MCF 10A (cell line): ENCODE measurements at regions not wholly inside any gene's neighbourhood (a gene's known extent, or its start where the extent isn't known, plus 50 kb on each side); places are given as distances from the start of the nearest gene placed in this dataset.

Experiments used
- BruUV-seq: library from RNA; stranded (reverse); fragments of 400-500 nt; replicated peaks from 2 replicates; lab custom pipeline; 2021; lab: Mats Ljungman, UMichigan
- CTCF ChIA-PET: fragments of 300-600 bp; sonication (Branson Sonifier 250); formaldehyde crosslinking; extraction: SDS; loops from one replicate; lab custom pipeline; 2021; ENCODE audit warnings: antibody characterized with exemption, inconsistent platforms; lab: Yijun Ruan, JAX
- POLR2A ChIA-PET: fragments of 300-600, 350-650 bp; sonication (Branson Sonifier 250); formaldehyde crosslinking; extraction: SDS; loops from one replicate; lab custom pipeline; 2020; ENCODE audit warnings: antibody characterized with exemption, inconsistent platforms; lab: Yijun Ruan, JAX
- DNase-seq: peaks from one replicate; pipeline ENCODE4 v3.0.0-alpha.2; 2018; ENCODE audit not compliant: unreplicated experiment
- H3K27ac Mint-ChIP-seq: one replicate; pipeline ENCODE4 v1.8.0; 2022; ENCODE audit warnings: mild to moderate bottlenecking, low read depth, mixed read lengths; ENCODE audit not compliant: unreplicated experiment
- H3K27me3 Mint-ChIP-seq: one replicate; pipeline ENCODE4 v1.8.0; 2022; ENCODE audit warnings: mixed read lengths; ENCODE audit not compliant: insufficient read depth, unreplicated experiment
- H3K36me3 Mint-ChIP-seq: one replicate; pipeline ENCODE4 v1.8.0; 2022; ENCODE audit warnings: mild to moderate bottlenecking, moderate library complexity, mixed read lengths; ENCODE audit not compliant: insufficient read depth, unreplicated experiment
- H3K4me1 Mint-ChIP-seq: one replicate; pipeline ENCODE4 v1.8.0; 2022; ENCODE audit warnings: mixed read lengths; ENCODE audit not compliant: insufficient read depth, unreplicated experiment
- H3K4me3 Mint-ChIP-seq: one replicate; pipeline ENCODE4 v1.8.0; 2022; ENCODE audit warnings: mild to moderate bottlenecking, moderate library complexity, mixed read lengths; ENCODE audit not compliant: unreplicated experiment
- H3K9me3 Mint-ChIP-seq: one replicate; pipeline ENCODE4 v1.8.0; 2022; ENCODE audit warnings: mixed read lengths; ENCODE audit not compliant: unreplicated experiment
- intact Hi-C: fragments of 100-400 bp; cut with micrococcal nuclease; formaldehyde crosslinking; loops from 2 replicates; pipeline ENCODE4 v1.14.1; 2022
- TF ChIP-seq, protein P1 (sequence below): fragments of 200-600 bp; IDR thresholded peaks from one replicate; pipeline ENCODE4 v1.8.0; 2022; ENCODE audit warnings: antibody characterized with exemption, mild to moderate bottlenecking; ENCODE audit not compliant: unreplicated experiment

DNA sequence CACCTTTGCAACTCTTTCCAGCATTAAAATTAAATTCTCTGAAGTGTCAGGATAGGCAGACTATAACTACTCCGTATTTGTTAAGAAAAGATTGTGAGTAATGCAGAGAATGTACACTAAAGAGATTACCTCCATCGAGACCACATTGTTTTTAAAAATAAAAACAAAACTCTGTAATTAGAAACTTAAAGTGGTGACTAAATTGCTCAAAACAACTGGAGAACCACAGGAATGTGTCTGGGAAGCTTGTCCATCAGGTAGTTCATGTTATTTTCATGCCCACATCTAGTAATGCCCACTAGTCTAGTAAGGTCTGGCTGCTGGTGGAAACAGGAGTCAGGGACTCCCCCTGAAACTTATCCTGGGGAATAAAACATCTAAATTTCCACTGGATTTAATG lies 103.0 kb upstream of the FOXQ1 start:
- H3K9me3 Mint-ChIP-seq = no peaks in the 10 kb centered on the region
- intact Hi-C loops = no loop called here
- no peak overlapping the region for H3K27ac Mint-ChIP-seq
- H3K27me3 Mint-ChIP-seq = no peaks in the 10 kb centered on the region
- no peaks in the 10 kb centered on the region for H3K4me1 Mint-ChIP-seq
- ChIA-PET CTCF (no interaction called here), POLR2A (no interaction called here)
- no peak overlapping the region for H3K4me3 Mint-ChIP-seq
- TF ChIP-seq, protein P1, sequence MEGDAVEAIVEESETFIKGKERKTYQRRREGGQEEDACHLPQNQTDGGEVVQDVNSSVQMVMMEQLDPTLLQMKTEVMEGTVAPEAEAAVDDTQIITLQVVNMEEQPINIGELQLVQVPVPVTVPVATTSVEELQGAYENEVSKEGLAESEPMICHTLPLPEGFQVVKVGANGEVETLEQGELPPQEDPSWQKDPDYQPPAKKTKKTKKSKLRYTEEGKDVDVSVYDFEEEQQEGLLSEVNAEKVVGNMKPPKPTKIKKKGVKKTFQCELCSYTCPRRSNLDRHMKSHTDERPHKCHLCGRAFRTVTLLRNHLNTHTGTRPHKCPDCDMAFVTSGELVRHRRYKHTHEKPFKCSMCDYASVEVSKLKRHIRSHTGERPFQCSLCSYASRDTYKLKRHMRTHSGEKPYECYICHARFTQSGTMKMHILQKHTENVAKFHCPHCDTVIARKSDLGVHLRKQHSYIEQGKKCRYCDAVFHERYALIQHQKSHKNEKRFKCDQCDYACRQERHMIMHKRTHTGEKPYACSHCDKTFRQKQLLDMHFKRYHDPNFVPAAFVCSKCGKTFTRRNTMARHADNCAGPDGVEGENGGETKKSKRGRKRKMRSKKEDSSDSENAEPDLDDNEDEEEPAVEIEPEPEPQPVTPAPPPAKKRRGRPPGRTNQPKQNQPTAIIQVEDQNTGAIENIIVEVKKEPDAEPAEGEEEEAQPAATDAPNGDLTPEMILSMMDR = no peak
- DNase-seq = peak; percentile 13
- BruUV-seq = no TSS peak
- H3K36me3 Mint-ChIP-seq = no peaks in the 10 kb centered on the region

- CTCF ChIA-PET = no interaction called here
- DNase-seq = no peak
- no peak overlapping the region for H3K27ac Mint-ChIP-seq
- H3K4me3 Mint-ChIP-seq = no peak overlapping the region
- H3K9me3 Mint-ChIP-seq = no peaks in the 10 kb centered on the region
- no TSS peak for BruUV-seq
- TF ChIP-seq, protein P1 = no peak
- no peaks in the 10 kb centered on the region for H3K36me3 Mint-ChIP-seq
- intact Hi-C loops = no loop called here
- no peaks in the 10 kb centered on the region for H3K4me1 Mint-ChIP-seq
- POLR2A ChIA-PET = interaction anchor here (0.7 kb wide), 1 partner anchor 108 kb away, joined by 3 read pairs; the partner anchor contains the start of gene FOXQ1
- no peaks in the 10 kb centered on the region for H3K27me3 Mint-ChIP-seq
Measured at GRCh38 chr6:1203546-1203945, 108.4 kb upstream of the FOXQ1 start.

DNA sequence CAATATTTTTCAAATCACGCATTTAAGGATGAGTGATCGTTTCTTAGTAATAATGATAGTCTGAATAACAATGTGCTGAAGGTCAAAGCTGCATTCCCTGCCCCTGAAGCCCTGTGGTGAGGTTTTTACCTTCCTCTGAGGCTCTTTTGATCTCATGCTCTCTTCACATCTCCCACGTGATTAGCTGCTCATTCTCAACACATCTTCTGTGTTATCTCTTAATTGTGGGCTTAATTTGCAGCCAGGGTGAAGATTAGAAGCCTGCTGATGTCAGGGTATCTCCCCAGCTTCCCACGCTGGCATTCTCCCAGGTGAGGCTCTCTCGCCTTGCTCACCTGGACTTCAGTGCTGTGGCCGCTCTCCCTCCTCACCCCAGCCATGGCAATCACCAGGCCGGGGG lies 109.7 kb upstream of the FOXQ1 start:
- TF ChIP-seq, protein P1 = no peak

DNA sequence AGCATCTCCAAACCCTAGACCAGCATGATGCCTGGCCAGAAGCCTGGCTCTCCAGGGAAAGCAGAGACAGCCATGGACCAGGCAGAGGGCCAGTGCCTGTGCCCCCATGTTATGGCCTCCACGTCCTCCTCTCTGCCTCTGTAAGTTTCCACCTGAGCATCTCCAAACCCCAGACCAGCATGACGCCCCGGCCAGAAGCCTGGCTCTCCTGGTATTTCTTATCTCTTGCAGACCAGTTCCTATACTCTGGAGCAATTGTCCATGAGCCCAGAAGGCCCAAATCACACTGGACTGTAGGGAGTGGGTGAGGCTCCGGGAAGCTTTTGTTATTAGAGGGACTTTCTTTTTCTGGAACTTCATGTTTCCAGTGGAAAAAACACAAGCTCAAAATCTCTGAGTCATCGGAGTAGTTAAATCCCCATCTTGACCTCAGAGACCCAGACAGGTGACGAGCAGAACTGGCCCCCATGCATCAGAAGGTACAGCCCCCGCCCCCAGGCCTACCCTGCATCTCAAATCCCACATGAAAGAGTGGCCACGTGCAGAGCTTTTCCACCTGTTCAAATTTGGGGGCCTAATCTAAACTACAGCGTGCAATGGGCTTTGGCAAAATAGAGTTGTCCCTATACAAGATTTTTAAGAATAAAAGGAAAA lies 110.2 kb upstream of the FOXQ1 start:
- TF ChIP-seq, protein P1 = no peak
- no TSS peak for BruUV-seq
- CTCF ChIA-PET = no interaction called here
- H3K36me3 Mint-ChIP-seq = no peaks in the 10 kb centered on the region
- no peak for DNase-seq
- H3K27me3 Mint-ChIP-seq = no peaks in the 10 kb centered on the region
- H3K4me1 Mint-ChIP-seq = no peaks in the 10 kb centered on the region
- no peak overlapping the region for H3K27ac Mint-ChIP-seq
- intact Hi-C loops = no loop called here
- no peaks in the 10 kb centered on the region for H3K9me3 Mint-ChIP-seq
- H3K4me3 Mint-ChIP-seq = no peak overlapping the region
- POLR2A ChIA-PET = no interaction called here

More for the DNA sequence above, 109.7 kb upstream of the FOXQ1 start:
- DNase-seq = no peak
- no peak overlapping the region for H3K4me3 Mint-ChIP-seq
- BruUV-seq = no TSS peak
- H3K36me3 Mint-ChIP-seq = no peaks in the 10 kb centered on the region
- ChIA-PET CTCF (no interaction called here), POLR2A (no interaction called here)
- intact Hi-C loops = no loop called here
- H3K27me3 Mint-ChIP-seq = no peaks in the 10 kb centered on the region
- no peaks in the 10 kb centered on the region for H3K4me1 Mint-ChIP-seq
- H3K27ac Mint-ChIP-seq = no peak overlapping the region
- no peaks in the 10 kb centered on the region for H3K9me3 Mint-ChIP-seq
